ENCODE measurements at regions not wholly inside any gene's neighbourhood (a gene's known extent, or its start where the extent isn't known, plus 50 kb on each side); places are given as distances from the start of the nearest gene placed in this dataset.

- TF ChIP-seq CREB1 (IDR thresholded peaks at IDR 0.05; ENCODE audit: low read depth) (no peak), FOXM1 (IDR thresholded peaks at IDR 0.05; ENCODE audit: borderline replicate concordance, low read depth) (peak; percentile 57; the same call in 1 of the 2 replicates), TCF12 (IDR thresholded peaks at IDR 0.05; ENCODE audit: low read depth) (peak; percentile 88), ZBTB7A (IDR thresholded peaks at IDR 0.05; ENCODE audit: low read depth) (no peak), NFIC (IDR thresholded peaks at IDR 0.05) (peak; percentile 70), TAF1 (IDR thresholded peaks at IDR 0.05; ENCODE audit: low read depth) (no peak), RAD21 (IDR thresholded peaks at IDR 0.05; ENCODE audit: low read depth) (no peak), EGR1 (IDR thresholded peaks at IDR 0.05) (no peak), MAX (IDR thresholded peaks at IDR 0.05) (no peak), TEAD4 (IDR thresholded peaks at IDR 0.05) (peak; percentile 65), CEBPB (IDR thresholded peaks at IDR 0.05) (0 out of 2 replicates have a peak, but pooled peaks have one; percentile 7), EP300 (IDR thresholded peaks at IDR 0.05; ENCODE audit: borderline replicate concordance) (peak; percentile 85)
- TF ChIP-seq, protein P1, sequence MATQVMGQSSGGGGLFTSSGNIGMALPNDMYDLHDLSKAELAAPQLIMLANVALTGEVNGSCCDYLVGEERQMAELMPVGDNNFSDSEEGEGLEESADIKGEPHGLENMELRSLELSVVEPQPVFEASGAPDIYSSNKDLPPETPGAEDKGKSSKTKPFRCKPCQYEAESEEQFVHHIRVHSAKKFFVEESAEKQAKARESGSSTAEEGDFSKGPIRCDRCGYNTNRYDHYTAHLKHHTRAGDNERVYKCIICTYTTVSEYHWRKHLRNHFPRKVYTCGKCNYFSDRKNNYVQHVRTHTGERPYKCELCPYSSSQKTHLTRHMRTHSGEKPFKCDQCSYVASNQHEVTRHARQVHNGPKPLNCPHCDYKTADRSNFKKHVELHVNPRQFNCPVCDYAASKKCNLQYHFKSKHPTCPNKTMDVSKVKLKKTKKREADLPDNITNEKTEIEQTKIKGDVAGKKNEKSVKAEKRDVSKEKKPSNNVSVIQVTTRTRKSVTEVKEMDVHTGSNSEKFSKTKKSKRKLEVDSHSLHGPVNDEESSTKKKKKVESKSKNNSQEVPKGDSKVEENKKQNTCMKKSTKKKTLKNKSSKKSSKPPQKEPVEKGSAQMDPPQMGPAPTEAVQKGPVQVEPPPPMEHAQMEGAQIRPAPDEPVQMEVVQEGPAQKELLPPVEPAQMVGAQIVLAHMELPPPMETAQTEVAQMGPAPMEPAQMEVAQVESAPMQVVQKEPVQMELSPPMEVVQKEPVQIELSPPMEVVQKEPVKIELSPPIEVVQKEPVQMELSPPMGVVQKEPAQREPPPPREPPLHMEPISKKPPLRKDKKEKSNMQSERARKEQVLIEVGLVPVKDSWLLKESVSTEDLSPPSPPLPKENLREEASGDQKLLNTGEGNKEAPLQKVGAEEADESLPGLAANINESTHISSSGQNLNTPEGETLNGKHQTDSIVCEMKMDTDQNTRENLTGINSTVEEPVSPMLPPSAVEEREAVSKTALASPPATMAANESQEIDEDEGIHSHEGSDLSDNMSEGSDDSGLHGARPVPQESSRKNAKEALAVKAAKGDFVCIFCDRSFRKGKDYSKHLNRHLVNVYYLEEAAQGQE (IDR thresholded peaks at IDR 0.05; ENCODE audit: low read depth), result no peak
Observed at GRCh38 chr7:135855846-135856245, 107.2 kb upstream of the FAM180A start.

- peak; percentile 13; the same call in 1 of the 2 replicates for TF ChIP-seq RAD21 (IDR thresholded peaks at IDR 0.05; ENCODE audit: low read depth)
- TF ChIP-seq YY1 (IDR thresholded peaks at IDR 0.05; ENCODE audit: low read depth), result 0 out of 2 replicates have a peak, but pooled peaks have one; percentile 21
- no peak for TF ChIP-seq CREB1 (IDR thresholded peaks at IDR 0.05; ENCODE audit: low read depth)
- TF ChIP-seq ZBTB7A (IDR thresholded peaks at IDR 0.05; ENCODE audit: low read depth), result no peak
- no peak for TF ChIP-seq USF1 (IDR thresholded peaks at IDR 0.05)
- TF ChIP-seq EP300 (IDR thresholded peaks at IDR 0.05; ENCODE audit: borderline replicate concordance), result peak; percentile 83; the same call in 1 of the 2 replicates
- peak; percentile 74 for TF ChIP-seq NFIC (IDR thresholded peaks at IDR 0.05)
- TF ChIP-seq CEBPB (IDR thresholded peaks at IDR 0.05), result peak; percentile 29; the same call in 1 of the 2 replicates
- no peak for TF ChIP-seq MAX (IDR thresholded peaks at IDR 0.05)
- no peak for TF ChIP-seq EGR1 (IDR thresholded peaks at IDR 0.05)
- peak; percentile 84 for TF ChIP-seq TCF12 (IDR thresholded peaks at IDR 0.05; ENCODE audit: low read depth)
- no peak for TF ChIP-seq TAF1 (IDR thresholded peaks at IDR 0.05; ENCODE audit: low read depth)
- peak; percentile 77 for TF ChIP-seq TEAD4 (IDR thresholded peaks at IDR 0.05)
- TF ChIP-seq, protein P1 (IDR thresholded peaks at IDR 0.05; ENCODE audit: low read depth), result no peak
- peak; percentile 63; the same call in 1 of the 2 replicates for TF ChIP-seq FOXM1 (IDR thresholded peaks at IDR 0.05; ENCODE audit: borderline replicate concordance, low read depth)
Observed at GRCh38 chr7:135853499-135853898, 104.9 kb upstream of the FAM180A start.

GRCh38 chr7:135853008-135853407 is 104.4 kb upstream of the FAM180A start:
- TF ChIP-seq EGR1 (IDR thresholded peaks at IDR 0.05) (no peak), TAF1 (IDR thresholded peaks at IDR 0.05; ENCODE audit: low read depth) (no peak), ZBTB7A (IDR thresholded peaks at IDR 0.05; ENCODE audit: low read depth) (no peak), TCF12 (IDR thresholded peaks at IDR 0.05; ENCODE audit: low read depth) (no peak)
- TF ChIP-seq, protein P1 (IDR thresholded peaks at IDR 0.05; ENCODE audit: low read depth), result no peak

DNA sequence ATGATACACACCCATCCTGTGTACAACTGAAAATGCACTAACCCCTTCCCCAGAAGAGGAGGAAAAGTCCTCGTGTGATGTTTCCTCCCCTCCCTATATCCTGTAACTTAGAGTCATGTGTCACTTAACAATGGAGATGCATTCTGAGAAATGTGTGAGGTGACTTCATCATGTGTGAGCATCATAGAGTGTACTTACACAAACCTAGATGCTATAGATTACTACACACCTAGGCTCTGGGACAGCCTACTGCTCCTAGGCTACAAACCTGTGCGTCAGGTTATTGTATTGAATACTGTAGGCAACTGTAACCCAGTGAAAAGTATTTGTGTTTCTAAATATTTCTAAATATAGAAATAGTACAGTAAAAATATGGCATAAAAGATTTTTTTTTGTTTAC is 98.6 kb upstream of the FAM180A start:
- TF ChIP-seq CREB1 (IDR thresholded peaks at IDR 0.05; ENCODE audit: low read depth) (no peak), FOXM1 (IDR thresholded peaks at IDR 0.05; ENCODE audit: borderline replicate concordance, low read depth) (no peak), EP300 (IDR thresholded peaks at IDR 0.05; ENCODE audit: borderline replicate concordance) (no peak), NFIC (IDR thresholded peaks at IDR 0.05) (no peak)

DNA sequence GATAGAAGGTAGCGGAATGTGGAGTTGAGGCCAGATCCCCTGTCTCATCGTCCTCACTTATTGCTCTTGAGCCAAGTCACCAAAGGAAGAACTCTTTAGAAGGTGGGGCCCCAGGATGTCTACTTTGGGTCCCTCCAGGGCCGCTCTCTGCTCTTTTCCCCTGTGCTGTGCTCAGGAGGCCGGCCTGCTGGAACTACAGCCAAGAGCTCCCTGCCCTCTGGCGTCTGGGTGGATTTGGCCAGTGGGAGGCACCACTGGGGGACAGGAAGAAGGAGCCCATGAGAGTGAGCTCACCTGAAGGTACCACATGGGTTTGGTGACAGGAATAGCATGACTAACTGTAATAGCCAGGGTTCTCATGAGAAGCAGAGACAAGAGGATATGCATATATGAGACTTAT is 97.7 kb upstream of the FAM180A start:
- TF ChIP-seq NFIC (IDR thresholded peaks at IDR 0.05) (no peak), FOXM1 (IDR thresholded peaks at IDR 0.05; ENCODE audit: borderline replicate concordance, low read depth) (no peak), EP300 (IDR thresholded peaks at IDR 0.05; ENCODE audit: borderline replicate concordance) (no peak), RAD21 (IDR thresholded peaks at IDR 0.05; ENCODE audit: low read depth) (no peak), USF1 (IDR thresholded peaks at IDR 0.05) (no peak), EGR1 (IDR thresholded peaks at IDR 0.05) (no peak), CREB1 (IDR thresholded peaks at IDR 0.05; ENCODE audit: low read depth) (no peak), TEAD4 (IDR thresholded peaks at IDR 0.05) (no peak), TAF1 (IDR thresholded peaks at IDR 0.05; ENCODE audit: low read depth) (no peak), ZBTB7A (IDR thresholded peaks at IDR 0.05; ENCODE audit: low read depth) (no peak), CEBPB (IDR thresholded peaks at IDR 0.05) (no peak), MAX (IDR thresholded peaks at IDR 0.05) (no peak), TCF12 (IDR thresholded peaks at IDR 0.05; ENCODE audit: low read depth) (no peak), YY1 (IDR thresholded peaks at IDR 0.05; ENCODE audit: low read depth) (no peak)
- TF ChIP-seq, protein P1 (IDR thresholded peaks at IDR 0.05; ENCODE audit: low read depth), result no peak
